Dedifferentiated amniotic fluid mesenchymal stem cell (primary cell): ENCODE measurements at regions not wholly inside any gene's neighbourhood (a gene's known extent, or its start where the extent isn't known, plus 50 kb on each side); places are given as distances from the start of the nearest gene placed in this dataset.

Source experiments
- DNase-seq: peaks from one replicate; pipeline ENCODE4 v3.0.0-alpha.2; 2016; ENCODE audit errors: extremely low spot score

- DNase-seq, result no peak
Observed at GRCh38 chr18:77906103-77906892, 656.6 kb downstream of the GALR1 start.

GRCh38 chr18:77910347-77910746 is 660.7 kb downstream of the GALR1 start:
- DNase-seq, result no peak

- DNase-seq, result no peak
Observed at GRCh38 chr18:77911971-77912605, 662.4 kb downstream of the GALR1 start.

- no peak for DNase-seq
Observed at GRCh38 chr18:77918730-77919129, 669.1 kb downstream of the GALR1 start.

- no peak for DNase-seq
Observed at GRCh38 chr18:77919923-77920322, 670.3 kb downstream of the GALR1 start.

GRCh38 chr18:77935342-77935741 is 685.7 kb downstream of the GALR1 start:
- DNase-seq, result no peak

- no peak for DNase-seq
Observed at GRCh38 chr18:77940566-77940965, 690.9 kb downstream of the GALR1 start.

- DNase-seq, result no peak
Observed at GRCh38 chr18:77944533-77944932, 694.9 kb downstream of the GALR1 start.

GRCh38 chr18:77948567-77948966 is 698.9 kb downstream of the GALR1 start:
- no peak for DNase-seq

- DNase-seq, result no peak
Observed at GRCh38 chr18:77949355-77949973, 699.8 kb downstream of the GALR1 start.

- DNase-seq, result no peak
Observed at GRCh38 chr18:77959248-77959647, 709.6 kb downstream of the GALR1 start.

GRCh38 chr18:77960791-77961410 is 711.3 kb downstream of the GALR1 start:
- no peak for DNase-seq

GRCh38 chr18:77967071-77967470 is 717.4 kb downstream of the GALR1 start:
- no peak for DNase-seq

GRCh38 chr18:77967791-77968190 is 718.1 kb downstream of the GALR1 start:
- DNase-seq, result no peak

GRCh38 chr18:77969972-77970371 is 720.3 kb downstream of the GALR1 start:
- no peak for DNase-seq

GRCh38 chr18:77970814-77971213 is 721.2 kb downstream of the GALR1 start:
- no peak for DNase-seq

- DNase-seq, result no peak
Observed at GRCh38 chr18:77973745-77974144, 724.1 kb downstream of the GALR1 start.

GRCh38 chr18:77974329-77974728 is 724.7 kb downstream of the GALR1 start:
- DNase-seq, result no peak

GRCh38 chr18:77977331-77977730 is 727.7 kb downstream of the GALR1 start:
- no peak for DNase-seq

GRCh38 chr18:77980275-77980674 is 730.6 kb downstream of the GALR1 start:
- DNase-seq, result no peak

- no peak for DNase-seq
Observed at GRCh38 chr18:77981874-77982273, 732.2 kb downstream of the GALR1 start.

- no peak for DNase-seq
Observed at GRCh38 chr18:77983270-77983669, 733.6 kb downstream of the GALR1 start.

GRCh38 chr18:77984178-77984577 is 734.5 kb downstream of the GALR1 start:
- no peak for DNase-seq
